ENCODE measurements at regions not wholly inside any gene's neighbourhood (a gene's known extent, or its start where the extent isn't known, plus 50 kb on each side); places are given as distances from the start of the nearest gene placed in this dataset.

DNA sequence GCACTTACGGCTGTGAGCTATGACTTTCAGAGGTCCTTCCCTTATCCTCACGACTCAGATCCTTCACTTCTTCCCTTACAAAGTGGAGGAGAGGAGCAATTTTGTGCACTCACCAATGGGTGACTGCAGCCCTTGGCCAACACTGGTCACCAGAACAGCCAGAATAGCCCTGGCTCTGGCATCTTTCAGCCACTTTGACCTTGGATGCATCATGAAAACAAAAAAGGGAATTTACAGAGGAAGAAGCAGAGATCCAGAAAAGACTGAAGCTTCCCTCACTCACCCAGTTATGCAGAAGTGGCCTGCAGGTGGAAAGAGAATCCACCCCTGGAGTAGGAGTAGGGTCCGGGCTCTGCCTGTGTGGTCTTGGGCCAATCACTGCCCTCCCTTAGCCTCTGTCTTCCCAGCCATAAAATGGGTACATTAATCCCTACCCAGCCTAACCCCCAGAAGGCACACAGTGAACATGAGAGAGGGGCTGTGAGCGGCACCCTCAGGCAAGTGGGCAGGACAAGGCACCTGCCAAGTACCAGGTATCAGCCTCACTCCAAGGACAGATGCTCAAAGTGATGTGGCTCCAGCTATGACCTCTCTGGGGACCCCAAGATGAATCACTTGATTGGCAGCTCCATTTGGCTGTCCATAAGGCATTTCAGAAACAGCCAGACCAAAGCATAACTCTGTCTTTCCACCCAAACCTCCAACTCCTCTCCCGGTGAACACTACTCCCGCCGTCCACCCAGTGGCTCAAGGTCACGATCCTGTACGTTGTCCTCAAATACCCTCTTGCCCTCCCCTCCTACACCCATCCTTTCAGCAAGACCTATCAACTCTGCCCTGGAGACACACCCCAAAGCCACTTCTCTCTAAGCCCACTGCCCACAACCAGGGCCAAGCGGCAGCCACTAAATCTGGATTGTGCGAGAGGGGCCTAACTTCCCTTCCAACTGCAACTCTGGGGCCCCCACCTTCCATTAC is 129.8 kb upstream of the ZMIZ1 start:
- no peak for DNase-seq

DNA sequence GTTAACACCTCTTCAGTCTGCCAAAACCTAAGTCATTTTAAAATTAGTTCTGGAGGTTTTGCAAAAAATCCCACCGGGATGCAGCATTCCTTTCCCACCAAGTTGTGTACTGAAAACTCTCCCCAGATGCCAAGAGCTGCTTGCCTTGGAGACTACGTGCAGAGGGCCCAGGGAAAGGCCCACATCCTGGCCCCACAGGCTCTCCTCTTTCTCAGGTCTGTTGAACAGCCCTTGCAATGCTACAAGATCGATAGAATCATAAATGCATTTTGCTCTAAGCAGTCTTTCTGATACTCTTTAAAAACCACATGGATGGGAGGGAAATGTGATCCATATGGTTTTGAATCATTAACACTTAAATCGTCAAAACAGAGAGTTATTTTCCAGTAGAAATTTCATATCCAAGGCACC is 126.7 kb upstream of the ZMIZ1 start:
- no peak for DNase-seq

DNA sequence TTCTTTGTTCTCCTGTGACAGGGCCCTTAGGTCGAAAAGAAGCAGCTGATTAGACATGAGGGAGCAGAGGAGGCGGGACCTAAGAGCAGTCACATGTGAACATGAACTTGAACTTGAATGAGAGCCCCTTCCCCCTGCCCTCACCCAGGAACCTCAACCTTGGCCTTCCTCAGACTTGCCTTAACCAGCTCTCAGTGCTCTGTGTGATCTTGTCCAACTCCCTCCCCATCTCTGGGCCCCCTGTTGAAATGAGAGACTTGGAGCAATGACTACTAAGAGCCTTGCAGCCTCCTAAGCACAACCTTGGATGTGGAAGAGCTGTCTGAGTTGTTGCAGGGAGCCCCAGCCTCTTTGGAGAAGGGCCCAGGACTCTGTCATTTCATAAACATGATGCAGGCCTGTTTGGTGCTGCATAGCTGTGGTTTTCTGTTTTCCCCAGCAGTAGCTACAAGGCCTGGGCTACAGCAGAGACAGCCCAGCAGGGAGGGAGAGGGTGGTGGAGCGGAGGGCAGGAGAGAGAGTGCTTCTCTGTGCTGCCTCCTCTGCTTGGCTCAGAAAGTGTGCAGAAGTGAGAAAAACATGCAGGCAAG is 123.9 kb upstream of the ZMIZ1 start:
- no peak for DNase-seq

DNA sequence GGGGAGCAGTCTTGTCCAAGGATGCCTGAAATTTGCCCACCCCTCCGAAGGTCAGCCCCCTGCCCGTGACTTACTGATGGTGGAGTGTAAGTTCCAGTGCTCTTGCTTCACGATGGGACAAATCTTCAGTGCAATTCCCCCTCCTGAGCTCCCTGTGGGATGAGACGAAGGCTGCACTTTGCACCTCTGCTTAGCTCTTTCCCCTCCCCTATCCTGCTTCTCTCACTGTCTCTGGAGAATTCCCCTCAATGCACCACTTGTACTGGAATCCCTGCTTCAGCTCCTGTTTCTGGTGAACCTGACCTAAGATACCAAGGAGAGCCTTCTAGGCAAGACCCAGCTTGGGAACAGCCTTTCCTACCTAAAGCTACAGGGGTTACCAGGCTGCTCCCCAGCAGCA is 122.9 kb upstream of the ZMIZ1 start:
- DNase-seq: no peak

DNA sequence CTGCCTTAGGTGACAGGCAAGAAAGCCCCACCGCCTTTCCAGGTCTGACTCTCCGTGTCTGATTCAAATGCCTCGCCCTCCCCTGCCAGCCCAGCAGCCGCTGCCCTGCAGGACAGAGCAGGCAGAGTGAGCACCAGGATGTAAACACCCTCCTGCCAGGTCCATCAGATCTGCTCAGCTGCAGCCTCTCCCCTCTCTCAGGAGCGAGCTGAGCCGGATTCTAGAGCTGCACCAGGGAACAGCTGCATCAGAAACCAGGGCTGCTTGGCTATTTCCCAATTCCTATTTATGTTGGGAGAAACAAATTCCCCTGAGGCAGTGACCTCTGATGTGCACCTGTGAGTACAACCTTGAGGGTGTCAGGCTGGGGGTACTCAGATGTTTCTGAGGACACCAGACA is 121.5 kb upstream of the ZMIZ1 start:
- no peak for DNase-seq

DNA sequence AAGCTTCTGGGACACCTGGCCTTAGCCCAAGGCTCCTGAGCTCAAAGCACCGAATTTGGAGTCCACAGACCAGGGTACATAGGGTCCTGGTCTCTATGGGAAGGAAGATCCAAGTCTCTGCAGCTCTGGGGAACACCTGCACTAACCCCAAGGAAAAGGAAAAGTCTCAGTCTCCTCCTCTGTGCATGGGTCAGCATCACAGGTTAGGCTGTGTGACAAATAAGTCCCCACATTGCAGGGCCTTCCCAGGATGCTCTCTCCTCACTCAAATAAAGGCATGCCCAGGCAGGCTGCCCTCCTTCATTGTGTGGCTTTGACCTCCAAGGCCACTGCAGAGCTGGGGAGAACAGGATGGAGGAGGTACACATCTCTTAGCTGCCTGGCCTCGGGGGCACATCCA is 121.0 kb upstream of the ZMIZ1 start:
- DNase-seq: no peak

DNA sequence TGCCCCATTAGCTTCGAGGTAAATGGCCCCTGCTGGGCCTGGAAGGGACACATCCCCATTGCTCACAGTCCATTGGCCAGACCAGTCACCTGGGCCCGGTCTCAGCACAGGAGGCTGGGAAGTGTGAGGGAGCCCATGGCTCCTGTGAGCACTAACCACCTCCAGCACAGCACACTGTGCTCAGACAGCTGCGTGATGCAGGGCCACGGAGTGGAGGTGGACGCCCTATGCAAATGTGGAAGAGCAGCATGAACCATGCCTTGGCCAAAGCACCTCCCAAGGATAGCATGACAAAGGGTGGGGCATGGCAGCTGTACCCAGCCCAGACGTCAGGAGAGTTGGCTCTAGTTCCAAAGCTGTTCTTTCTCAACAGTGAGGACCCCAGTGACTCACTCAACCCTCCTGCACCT is 120.1 kb upstream of the ZMIZ1 start:
- DNase-seq: no peak

DNA sequence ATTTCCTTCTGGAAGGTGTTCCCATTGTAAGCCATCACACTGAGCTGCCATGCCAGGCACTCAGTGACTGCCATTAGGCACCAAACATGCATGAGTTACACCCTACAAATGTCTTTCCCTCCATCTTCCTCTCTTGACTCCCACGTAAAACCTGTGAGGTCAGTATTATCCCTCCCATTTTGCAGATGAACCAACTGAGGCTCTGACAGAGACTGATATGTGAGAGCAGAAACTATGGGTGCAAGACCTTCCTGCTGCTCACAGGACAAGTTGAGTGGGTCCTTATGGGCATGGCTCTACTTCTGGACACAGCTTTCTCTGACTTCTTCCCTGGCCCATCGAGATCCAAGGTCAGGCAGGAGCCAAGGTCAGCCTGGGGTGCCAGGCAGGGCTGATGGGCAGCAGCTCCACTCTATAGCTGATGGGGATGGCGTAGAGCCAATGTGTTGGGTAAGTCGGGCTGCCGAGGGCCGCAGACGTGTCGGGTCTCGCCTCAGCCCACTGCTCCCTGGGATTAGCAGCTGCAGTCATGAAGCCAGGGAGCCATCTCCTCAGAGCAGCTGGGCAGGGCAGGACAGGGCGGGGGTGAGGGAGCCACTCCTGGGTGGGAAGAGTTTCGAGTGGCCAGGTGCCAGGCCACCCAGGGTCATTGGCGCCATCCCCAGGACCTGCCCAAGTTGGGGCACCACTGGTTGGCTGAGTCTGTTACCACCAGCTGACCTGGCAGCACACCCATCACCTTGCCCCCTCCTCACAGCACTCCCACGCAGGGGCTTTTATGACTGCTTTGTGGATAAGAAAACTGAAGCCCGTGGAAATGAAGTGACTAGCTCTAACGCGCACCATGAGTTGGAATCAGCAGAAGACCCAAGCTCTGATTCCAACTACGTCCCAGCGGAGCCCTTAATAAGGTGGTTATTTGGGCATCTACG is 117.8 kb upstream of the ZMIZ1 start:
- DNase-seq: no peak

DNA sequence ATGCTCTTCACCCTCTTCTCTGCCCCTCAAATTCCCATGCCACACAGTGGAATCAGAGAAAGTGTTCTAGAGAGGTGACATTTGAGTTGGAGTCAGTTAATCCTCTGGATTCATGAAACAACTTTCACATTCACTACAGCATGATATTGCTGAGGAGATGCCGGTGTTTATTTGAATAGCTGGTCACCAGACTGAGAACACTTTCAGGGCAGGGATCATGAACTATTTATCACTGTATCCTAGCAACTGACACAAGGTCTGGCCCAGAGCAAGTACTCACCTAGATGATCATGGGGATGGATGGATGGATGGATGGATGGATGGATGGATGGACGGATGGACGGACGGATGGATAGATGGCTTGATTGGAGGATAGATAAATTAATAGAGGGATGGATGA is 116.7 kb upstream of the ZMIZ1 start:
- no peak for DNase-seq

DNA sequence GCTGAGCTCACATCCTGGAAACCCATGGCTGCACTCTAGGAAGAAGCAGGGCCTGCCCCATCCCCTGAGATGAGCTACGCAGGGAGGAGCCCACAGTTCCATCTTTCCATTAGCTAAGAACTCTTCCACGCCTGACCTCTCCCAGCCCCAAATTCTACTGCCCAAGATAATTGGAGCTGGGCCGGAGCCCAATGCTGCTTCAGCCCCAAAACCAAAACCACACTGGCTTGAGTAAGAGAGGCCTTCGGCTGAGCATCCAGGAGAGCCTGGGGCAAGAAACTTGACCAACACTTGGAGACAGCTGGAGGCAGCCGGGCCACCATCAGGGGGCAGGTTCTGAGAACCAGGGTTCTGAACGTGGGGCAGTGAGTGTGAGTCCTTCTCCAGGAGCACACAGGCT is 116.1 kb upstream of the ZMIZ1 start:
- no peak for DNase-seq

DNA sequence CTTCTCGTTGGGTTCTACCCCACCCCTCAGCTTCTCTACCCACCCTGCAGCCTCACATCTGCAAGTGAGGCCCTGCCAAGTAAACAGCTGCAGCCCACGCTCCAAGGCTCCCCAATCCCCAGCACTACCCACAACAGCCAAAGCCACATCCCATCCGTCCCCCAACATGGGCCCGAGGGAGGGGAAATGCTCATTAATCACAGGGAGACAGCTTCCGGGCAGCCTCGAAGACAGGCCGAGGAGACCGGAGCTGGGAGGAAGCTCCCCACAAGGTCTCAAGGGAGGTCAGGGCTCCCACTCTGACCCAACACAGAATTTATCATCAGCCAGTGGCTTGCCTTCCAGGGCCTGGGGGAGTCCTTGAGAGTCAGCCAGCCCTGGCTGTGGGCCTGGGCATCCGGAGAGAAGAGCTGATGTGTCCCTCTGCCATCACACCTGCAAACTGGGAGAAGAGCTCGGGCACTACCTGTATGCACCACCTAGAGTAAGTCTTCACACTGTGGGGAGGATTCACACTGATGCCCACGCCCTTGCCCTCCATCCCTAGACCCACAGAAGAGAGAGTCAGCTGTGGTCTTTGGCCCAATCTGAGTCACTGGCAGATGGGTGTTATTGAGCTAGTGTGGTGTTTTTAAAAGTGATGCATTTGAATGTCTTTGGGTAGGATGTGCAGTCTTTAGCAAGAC is 115.5 kb upstream of the ZMIZ1 start:
- no peak for DNase-seq

DNA sequence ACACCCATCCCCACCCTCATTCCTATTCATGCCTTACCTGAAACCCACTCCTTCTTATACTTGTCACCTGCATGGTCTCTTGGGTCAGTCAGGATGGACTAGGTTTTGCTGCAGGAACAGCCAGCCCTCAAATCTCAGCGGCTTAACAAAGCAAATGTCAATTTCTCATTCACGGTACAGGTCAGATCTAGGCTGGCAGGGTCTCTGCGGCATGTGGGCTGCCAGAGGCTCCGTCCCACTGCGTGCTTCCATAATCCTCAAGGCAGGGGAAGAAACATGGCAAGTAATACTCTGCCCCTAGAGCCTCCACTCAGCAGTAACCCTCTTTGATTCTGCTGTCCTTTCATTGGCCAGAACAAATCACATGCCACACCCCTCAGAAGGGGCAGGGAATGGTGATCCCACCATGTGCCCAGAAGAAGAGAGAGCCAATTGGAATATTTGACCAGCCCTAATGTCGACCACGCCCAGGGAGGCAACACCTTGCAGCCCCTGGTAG is 114.9 kb upstream of the ZMIZ1 start:
- no peak for DNase-seq

DNA sequence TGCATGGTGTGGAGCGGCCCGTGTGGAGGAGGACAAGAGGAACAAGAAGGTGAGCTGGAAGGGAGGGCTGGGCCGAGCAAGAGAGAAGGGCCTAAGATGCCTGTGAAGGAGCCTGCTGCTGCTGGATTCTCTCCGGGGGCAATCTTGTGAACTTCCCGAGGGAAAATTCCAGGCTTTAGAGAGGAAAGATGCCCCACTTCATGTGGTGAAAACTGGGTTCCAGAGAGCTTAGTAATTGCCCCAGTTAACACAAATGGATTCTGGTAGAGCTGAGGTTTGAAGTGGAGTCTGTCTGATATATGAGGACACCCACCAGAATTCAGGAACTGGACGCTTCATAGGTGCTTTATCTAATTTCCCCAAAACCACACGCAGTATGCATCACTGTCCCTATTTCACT is 114.1 kb upstream of the ZMIZ1 start:
- DNase-seq: no peak

DNA sequence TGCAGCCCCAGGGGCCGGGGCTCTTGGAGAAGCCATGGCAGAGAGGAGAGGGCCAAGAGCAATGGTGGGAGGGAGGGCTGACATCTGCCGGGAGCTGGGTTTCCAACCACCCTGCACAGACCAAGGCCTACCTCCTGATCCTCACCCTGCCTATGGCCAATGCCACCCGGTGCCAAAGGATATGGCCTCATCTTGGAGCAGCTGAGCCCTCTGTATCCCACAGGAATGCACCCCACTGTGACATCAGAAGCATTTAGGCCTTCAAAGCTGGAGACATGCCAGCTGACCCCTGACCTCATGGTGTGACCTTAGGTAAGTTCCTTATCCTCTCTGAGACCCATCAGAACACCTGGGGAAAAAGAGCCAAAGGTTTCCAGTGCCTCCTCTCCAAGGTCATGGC is 113.6 kb upstream of the ZMIZ1 start:
- DNase-seq: no peak

DNA sequence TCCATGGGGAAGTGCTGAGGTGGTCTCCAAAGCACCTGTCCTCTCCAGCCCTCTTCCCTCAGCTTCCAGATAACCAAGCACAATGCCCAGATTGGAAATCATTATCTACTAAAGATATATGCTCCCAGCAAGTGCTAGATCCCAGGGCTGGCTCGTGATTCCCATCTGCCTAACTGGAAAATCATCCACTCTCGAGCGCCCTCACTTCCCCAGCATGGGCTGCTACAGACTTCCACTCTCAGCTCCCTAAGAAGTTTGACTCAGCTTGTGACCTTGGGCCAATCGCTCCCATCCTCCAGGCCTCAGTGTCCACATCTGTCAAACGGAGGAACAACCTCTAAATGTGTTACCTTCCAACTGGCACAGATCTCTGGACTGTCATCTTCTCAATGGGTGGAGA is 112.4 kb upstream of the ZMIZ1 start:
- no peak for DNase-seq

DNA sequence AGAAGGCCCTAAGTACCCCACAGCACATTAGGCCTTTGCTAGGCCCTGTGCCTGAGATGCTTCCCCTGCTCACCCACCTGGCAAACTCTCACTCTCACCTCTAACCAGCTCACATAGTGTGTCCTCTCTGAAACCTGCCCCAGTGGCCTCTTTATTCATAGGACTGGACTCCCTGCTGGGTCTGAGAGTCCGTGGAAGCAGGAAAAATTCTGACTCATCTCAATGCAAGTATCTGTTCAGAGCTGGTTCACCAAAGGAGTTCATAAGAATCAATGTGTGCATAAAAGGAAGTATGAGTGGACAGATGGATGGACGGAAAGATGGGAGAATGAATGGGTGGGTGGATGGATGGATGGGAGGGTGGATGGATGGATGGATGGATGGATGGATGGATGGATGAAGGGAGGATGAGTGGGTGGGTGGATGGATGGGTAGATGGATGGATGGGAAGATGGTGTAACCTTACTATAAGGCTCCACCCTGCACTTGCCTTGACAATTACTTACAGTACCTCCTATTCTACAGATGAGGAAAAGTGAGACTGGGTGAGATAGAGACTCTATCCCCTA is 111.2 kb upstream of the ZMIZ1 start:
- no peak for DNase-seq

DNA sequence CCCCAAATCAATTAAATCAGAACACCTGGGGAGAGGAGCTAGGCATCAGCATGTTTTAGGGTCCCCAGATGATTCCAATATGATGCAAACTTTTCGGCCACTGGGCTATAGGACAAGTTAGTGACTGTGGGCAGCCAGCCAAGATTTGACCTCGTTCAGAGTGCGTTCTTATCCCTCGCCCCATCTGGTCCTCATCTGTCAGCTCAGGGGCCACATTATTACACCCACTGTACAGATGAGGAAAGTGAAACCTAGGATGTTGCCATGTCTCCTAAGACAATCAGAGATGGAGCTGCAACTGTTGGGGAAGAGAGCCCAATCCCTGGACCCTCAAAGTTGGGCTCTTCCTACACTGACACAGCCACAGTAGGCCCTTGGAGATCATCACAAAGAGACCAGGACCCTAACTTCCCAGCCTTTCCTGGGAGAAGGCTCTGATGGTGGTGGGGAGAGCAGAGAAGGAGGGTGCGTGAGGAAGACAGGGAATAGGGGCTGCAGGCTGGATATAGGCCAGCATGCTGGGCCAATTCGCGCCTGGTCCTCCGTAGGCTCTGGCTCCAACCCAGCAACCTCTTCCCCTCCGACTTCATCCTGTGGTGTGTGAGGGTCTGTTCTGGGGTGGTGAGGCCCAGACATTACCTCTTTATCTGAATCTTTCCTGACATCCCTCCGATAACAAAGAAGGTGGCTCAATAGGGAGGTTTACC is 109.4 kb upstream of the ZMIZ1 start:
- no peak for DNase-seq

DNA sequence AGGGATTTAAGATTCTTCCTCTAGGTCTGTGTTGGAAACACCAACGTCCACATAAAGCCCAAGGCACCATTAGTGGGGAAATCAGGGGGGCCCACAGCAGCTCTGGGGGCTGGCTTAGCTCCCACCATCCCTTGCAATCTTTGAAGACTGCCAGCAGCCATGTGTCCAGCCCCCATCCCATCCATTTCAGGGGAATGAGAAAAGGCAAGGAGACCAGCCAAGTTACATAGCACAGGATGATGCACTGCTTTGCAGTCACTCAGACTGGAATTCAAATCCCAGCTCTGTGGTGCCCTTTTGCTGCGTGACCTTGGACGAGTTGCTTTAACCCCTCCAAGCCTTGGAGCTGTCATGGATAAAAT is 108.9 kb upstream of the ZMIZ1 start:
- DNase-seq: no peak

DNA sequence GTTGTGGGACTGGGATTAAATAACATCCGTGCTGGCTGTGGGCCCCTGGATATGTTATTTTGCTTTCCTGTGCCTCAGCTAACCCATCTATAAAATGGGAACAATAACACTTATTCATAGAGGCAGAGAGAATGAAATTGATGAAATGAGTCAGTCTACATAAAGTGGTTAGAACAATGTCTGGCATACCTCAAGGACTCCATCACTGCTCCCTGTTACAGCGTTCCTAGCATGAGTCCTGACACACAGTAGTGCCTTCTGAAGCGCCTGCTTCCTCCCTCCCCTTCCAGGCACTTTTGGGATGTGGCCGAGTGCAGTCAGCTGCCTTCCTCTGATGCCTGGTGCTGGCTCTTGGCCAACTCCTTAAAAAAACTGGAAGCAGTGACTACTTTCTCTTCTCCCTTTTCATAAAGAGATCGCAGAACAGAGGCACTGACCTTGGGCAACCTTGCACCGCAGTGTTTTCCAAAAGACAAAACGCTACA is 108.4 kb upstream of the ZMIZ1 start:
- DNase-seq: no peak

DNA sequence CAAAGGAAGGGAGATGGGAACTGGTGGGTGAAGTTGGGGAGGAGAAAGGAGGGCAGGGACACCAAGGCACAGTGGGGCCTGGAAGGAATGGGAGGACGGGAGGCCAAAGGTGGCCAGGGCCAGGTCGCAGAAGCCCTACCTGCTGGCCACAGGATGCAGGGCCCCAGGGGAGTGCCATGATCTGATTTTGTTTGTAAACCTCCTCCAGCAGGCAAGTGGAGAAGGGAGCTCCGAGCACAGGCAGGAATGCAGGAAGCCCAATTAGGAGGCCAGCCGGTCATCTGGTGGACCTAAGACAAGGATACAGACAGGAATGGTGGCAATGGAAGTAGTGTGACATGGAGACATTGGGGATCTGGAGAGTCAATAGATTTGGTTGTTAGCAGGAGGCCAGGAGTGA is 107.0 kb upstream of the ZMIZ1 start:
- DNase-seq: no peak

Measured in activated CD4-positive, alpha-beta T cell treated with anti-CD3 and anti-CD28 coated beads, Interleukin-2, amount 50 U/mL, for 48 hours (primary cell).